ENCODE measurements at regions not wholly inside any gene's neighbourhood (a gene's known extent, or its start where the extent isn't known, plus 50 kb on each side); places are given as distances from the start of the nearest gene placed in this dataset.

- no peaks in the 10 kb centered on the region for H3K9me3 ChIP-seq
- intact Hi-C loops (cut with micrococcal nuclease; ENCODE audit: unreplicated experiment), result no loop called here
- H3K27me3 ChIP-seq (replicated peaks; ENCODE audit: control insufficient read depth, insufficient read depth, low read length), result no peaks in the 10 kb centered on the region
- CTCF ChIA-PET, result interaction anchor here (0.7 kb wide), 1 partner anchor 330 kb away, joined by 5 read pairs; no protein-coding TSS in a partner anchor
- no peaks in the 10 kb centered on the region for H3K4me1 Mint-ChIP-seq (ENCODE audit: low read depth, unreplicated experiment)
- no peaks in the 10 kb centered on the region for H3K4me1 ChIP-seq
- POLR2A ChIA-PET, result no interaction called here
- no TSS peak for BruUV-seq (replicated peaks)
- no peaks in the 10 kb centered on the region for H3K36me3 ChIP-seq (ENCODE audit: control insufficient read depth, insufficient read depth, low read length)
- TF ChIP-seq CTCF (IDR thresholded peaks at IDR 0.05; ENCODE audit: insufficient read depth in 1 of 2, low read depth in 1 of 2, low read length in 1 of 2, severe bottlenecking in 1 of 2, unreplicated experiment in 1 of 2), result no peak
- H3K4me3 Mint-ChIP-seq (ENCODE audit: unreplicated experiment), result no peak overlapping the region
- peaks cover 6% of the 10 kb centered on the region for H3K27me3 Mint-ChIP-seq (ENCODE audit: insufficient read depth, unreplicated experiment)
- no peaks in the 10 kb centered on the region for H3K36me3 Mint-ChIP-seq (ENCODE audit: insufficient read depth, unreplicated experiment)
- H3K27ac Mint-ChIP-seq (ENCODE audit: unreplicated experiment), result no peak overlapping the region
- no peaks in the 10 kb centered on the region for H3K9me3 Mint-ChIP-seq (ENCODE audit: unreplicated experiment)
- H3K4me3 ChIP-seq (ENCODE audit: low read depth, low read length), result no peak overlapping the region
- no peak for DNase-seq
Observed at GRCh38 chr3:34213478-34213877, 415.0 kb downstream of the PDCD6IP start.

GRCh38 chr3:34216711-34217335 lies 418.4 kb downstream of the PDCD6IP start:
- Histone ChIP-seq H3K27me3 (replicated peaks; ENCODE audit: control insufficient read depth, insufficient read depth, low read length) (no peaks in the 10 kb centered on the region; the same call in 1 of the 2 replicates), H3K4me3 (ENCODE audit: low read depth, low read length) (no peak overlapping the region), H3K9me3 (no peaks in the 10 kb centered on the region), H3K4me1 (no peaks in the 10 kb centered on the region), H3K36me3 (ENCODE audit: control insufficient read depth, insufficient read depth, low read length) (no peaks in the 10 kb centered on the region)
- no peak for TF ChIP-seq CTCF (IDR thresholded peaks at IDR 0.05; ENCODE audit: insufficient read depth in 1 of 2, low read depth in 1 of 2, low read length in 1 of 2, severe bottlenecking in 1 of 2, unreplicated experiment in 1 of 2)
- Mint-ChIP-seq H3K4me3 (ENCODE audit: unreplicated experiment) (no peak overlapping the region), H3K27me3 (ENCODE audit: insufficient read depth, unreplicated experiment) (peaks cover 6% of the 10 kb centered on the region), H3K9me3 (ENCODE audit: unreplicated experiment) (no peaks in the 10 kb centered on the region), H3K4me1 (ENCODE audit: low read depth, unreplicated experiment) (no peaks in the 10 kb centered on the region), H3K27ac (ENCODE audit: unreplicated experiment) (no peak overlapping the region), H3K36me3 (ENCODE audit: insufficient read depth, unreplicated experiment) (no peaks in the 10 kb centered on the region)
- CTCF ChIA-PET, result no interaction called here
- intact Hi-C loops (cut with micrococcal nuclease; ENCODE audit: unreplicated experiment), result no loop called here
- POLR2A ChIA-PET, result no interaction called here
- BruUV-seq (replicated peaks), result no TSS peak
- DNase-seq, result no peak

GRCh38 chr3:34218706-34219385 lies 420.4 kb downstream of the PDCD6IP start:
- H3K27me3 Mint-ChIP-seq (ENCODE audit: insufficient read depth, unreplicated experiment), result peaks cover 6% of the 10 kb centered on the region

More at GRCh38 chr3:34218706-34219385, 420.4 kb downstream of the PDCD6IP start:
- ChIA-PET POLR2A (no interaction called here), CTCF (no interaction called here)
- BruUV-seq (replicated peaks), result no TSS peak
- Mint-ChIP-seq H3K4me3 (ENCODE audit: unreplicated experiment) (no peak overlapping the region), H3K9me3 (ENCODE audit: unreplicated experiment) (no peaks in the 10 kb centered on the region), H3K4me1 (ENCODE audit: low read depth, unreplicated experiment) (no peaks in the 10 kb centered on the region), H3K27ac (ENCODE audit: unreplicated experiment) (no peak overlapping the region), H3K36me3 (ENCODE audit: insufficient read depth, unreplicated experiment) (no peaks in the 10 kb centered on the region)
- Histone ChIP-seq H3K27me3 (replicated peaks; ENCODE audit: control insufficient read depth, insufficient read depth, low read length) (no peaks in the 10 kb centered on the region; the same call in 1 of the 2 replicates), H3K4me3 (ENCODE audit: low read depth, low read length) (no peak overlapping the region), H3K9me3 (no peaks in the 10 kb centered on the region), H3K36me3 (ENCODE audit: control insufficient read depth, insufficient read depth, low read length) (no peaks in the 10 kb centered on the region), H3K4me1 (no peaks in the 10 kb centered on the region)
- DNase-seq, result no peak
- TF ChIP-seq CTCF (IDR thresholded peaks at IDR 0.05; ENCODE audit: insufficient read depth in 1 of 2, low read depth in 1 of 2, low read length in 1 of 2, severe bottlenecking in 1 of 2, unreplicated experiment in 1 of 2), result no peak
- intact Hi-C loops (cut with micrococcal nuclease; ENCODE audit: unreplicated experiment), result no loop called here

Data from Caco-2 (cell line).